WTC11 (cell line): ENCODE measurements at regions not wholly inside any gene's neighbourhood (a gene's known extent, or its start where the extent isn't known, plus 50 kb on each side); places are given as distances from the start of the nearest gene placed in this dataset.

Source experiments
- ATF2 ChIP-seq: sonication (generic); formaldehyde crosslinking; IDR thresholded peaks from 2 replicates; pipeline ENCODE4 v1.8.1; 2022; ENCODE audit warnings: low read depth, missing genetic modification reagents, borderline replicate concordance
- ATF3 ChIP-seq: sonication (generic); formaldehyde crosslinking; conservative IDR thresholded peaks from 2 replicates; pipeline ENCODE4 v1.8.1; 2022; ENCODE audit warnings: mild to moderate bottlenecking, missing genetic modification reagents
- CBFB ChIP-seq: sonication (generic); formaldehyde crosslinking; IDR thresholded peaks from 2 replicates; pipeline ENCODE4 v1.8.1; 2022; ENCODE audit warnings: mild to moderate bottlenecking, low read depth, missing genetic modification reagents
- FOXJ3 ChIP-seq: sonication (generic); formaldehyde crosslinking; IDR thresholded peaks from 2 replicates; pipeline ENCODE4 v1.9.0; 2021; ENCODE audit warnings: missing genetic modification reagents, mild to moderate bottlenecking, borderline replicate concordance
- FOXP1 ChIP-seq: sonication (generic); formaldehyde crosslinking; IDR thresholded peaks from 2 replicates; pipeline ENCODE4 v1.8.0; 2022; ENCODE audit warnings: missing genetic modification reagents, mild to moderate bottlenecking, moderate library complexity, borderline replicate concordance
- GABPB1 ChIP-seq: sonication (generic); formaldehyde crosslinking; IDR thresholded peaks from 2 replicates; pipeline ENCODE4 v1.8.1; 2023; ENCODE audit warnings: mild to moderate bottlenecking, missing genetic modification reagents
- MLX ChIP-seq: sonication (generic); formaldehyde crosslinking; IDR thresholded peaks from 2 replicates; pipeline ENCODE4 v1.8.1; 2023; ENCODE audit warnings: mild to moderate bottlenecking, missing genetic modification reagents, moderate library complexity
- NR2C2 ChIP-seq: sonication (generic); formaldehyde crosslinking; IDR thresholded peaks from 2 replicates; pipeline ENCODE4 v1.8.0; 2022; ENCODE audit warnings: mild to moderate bottlenecking, missing genetic modification reagents
- OVOL2 ChIP-seq: fragments of 250-450 bp; sonication (Bioruptor Pico); IDR thresholded peaks from 2 replicates; pipeline ENCODE4 v1.9.0; 2021; ENCODE audit warnings: mild to moderate bottlenecking, borderline replicate concordance
- ZNF416 ChIP-seq: fragments of 250-450 bp; sonication (Bioruptor Pico); IDR thresholded peaks from 2 replicates; pipeline ENCODE4 v1.9.0; 2021; ENCODE audit warnings: mild to moderate bottlenecking, inconsistent platforms
- TF ChIP-seq, protein P1 (sequence below): fragments of 200-600 bp; IDR thresholded peaks from 2 replicates; pipeline ENCODE4 v1.8.0; 2022; ENCODE audit warnings: antibody characterized with exemption
- TF ChIP-seq, protein P2 (sequence below): sonication (generic); formaldehyde crosslinking; IDR thresholded peaks from 2 replicates; pipeline ENCODE4 v1.8.1; 2023; ENCODE audit warnings: mild to moderate bottlenecking, missing genetic modification reagents, moderate library complexity
- TF ChIP-seq, protein P3 (sequence below): sonication (generic); formaldehyde crosslinking; IDR thresholded peaks from 2 replicates; pipeline ENCODE4 v1.8.1; 2023; ENCODE audit warnings: mild to moderate bottlenecking, missing genetic modification reagents

DNA sequence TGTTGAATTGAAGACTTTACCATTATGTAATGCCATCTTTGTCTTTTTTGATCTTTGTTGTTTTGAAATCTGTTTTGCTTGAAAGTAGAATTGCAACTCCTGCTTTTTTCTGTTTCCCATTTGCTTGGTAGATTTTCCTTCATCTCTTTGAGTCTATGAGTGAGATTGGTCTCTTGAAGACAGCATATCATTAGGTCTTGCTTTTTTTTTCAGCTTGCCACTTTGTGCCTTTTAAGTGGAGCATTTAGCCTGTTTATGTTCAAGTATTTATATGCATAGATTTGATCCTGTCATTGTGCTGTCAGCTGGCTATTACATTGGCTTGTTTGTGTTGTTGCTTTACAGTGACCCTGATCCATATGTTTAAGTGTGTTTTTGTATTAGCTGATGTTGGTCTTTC is 131.8 kb downstream of the ZIC1 start:
- no peak for TF ChIP-seq ATF2
- TF ChIP-seq FOXP1 = no peak
- TF ChIP-seq, protein P1, sequence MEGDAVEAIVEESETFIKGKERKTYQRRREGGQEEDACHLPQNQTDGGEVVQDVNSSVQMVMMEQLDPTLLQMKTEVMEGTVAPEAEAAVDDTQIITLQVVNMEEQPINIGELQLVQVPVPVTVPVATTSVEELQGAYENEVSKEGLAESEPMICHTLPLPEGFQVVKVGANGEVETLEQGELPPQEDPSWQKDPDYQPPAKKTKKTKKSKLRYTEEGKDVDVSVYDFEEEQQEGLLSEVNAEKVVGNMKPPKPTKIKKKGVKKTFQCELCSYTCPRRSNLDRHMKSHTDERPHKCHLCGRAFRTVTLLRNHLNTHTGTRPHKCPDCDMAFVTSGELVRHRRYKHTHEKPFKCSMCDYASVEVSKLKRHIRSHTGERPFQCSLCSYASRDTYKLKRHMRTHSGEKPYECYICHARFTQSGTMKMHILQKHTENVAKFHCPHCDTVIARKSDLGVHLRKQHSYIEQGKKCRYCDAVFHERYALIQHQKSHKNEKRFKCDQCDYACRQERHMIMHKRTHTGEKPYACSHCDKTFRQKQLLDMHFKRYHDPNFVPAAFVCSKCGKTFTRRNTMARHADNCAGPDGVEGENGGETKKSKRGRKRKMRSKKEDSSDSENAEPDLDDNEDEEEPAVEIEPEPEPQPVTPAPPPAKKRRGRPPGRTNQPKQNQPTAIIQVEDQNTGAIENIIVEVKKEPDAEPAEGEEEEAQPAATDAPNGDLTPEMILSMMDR = no peak
- TF ChIP-seq CBFB (CRISPR knock-in tag) = no peak
- TF ChIP-seq, protein P2, sequence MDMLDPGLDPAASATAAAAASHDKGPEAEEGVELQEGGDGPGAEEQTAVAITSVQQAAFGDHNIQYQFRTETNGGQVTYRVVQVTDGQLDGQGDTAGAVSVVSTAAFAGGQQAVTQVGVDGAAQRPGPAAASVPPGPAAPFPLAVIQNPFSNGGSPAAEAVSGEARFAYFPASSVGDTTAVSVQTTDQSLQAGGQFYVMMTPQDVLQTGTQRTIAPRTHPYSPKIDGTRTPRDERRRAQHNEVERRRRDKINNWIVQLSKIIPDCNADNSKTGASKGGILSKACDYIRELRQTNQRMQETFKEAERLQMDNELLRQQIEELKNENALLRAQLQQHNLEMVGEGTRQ (CRISPR knock-in tag) = no peak
- TF ChIP-seq ZNF416 (CRISPR knock-in tag) = no peak
- TF ChIP-seq, protein P3, sequence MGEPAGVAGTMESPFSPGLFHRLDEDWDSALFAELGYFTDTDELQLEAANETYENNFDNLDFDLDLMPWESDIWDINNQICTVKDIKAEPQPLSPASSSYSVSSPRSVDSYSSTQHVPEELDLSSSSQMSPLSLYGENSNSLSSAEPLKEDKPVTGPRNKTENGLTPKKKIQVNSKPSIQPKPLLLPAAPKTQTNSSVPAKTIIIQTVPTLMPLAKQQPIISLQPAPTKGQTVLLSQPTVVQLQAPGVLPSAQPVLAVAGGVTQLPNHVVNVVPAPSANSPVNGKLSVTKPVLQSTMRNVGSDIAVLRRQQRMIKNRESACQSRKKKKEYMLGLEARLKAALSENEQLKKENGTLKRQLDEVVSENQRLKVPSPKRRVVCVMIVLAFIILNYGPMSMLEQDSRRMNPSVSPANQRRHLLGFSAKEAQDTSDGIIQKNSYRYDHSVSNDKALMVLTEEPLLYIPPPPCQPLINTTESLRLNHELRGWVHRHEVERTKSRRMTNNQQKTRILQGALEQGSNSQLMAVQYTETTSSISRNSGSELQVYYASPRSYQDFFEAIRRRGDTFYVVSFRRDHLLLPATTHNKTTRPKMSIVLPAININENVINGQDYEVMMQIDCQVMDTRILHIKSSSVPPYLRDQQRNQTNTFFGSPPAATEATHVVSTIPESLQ = no peak
- no peak for TF ChIP-seq FOXJ3
- no peak for TF ChIP-seq OVOL2 (CRISPR knock-in tag)
- no peak for TF ChIP-seq NR2C2
- TF ChIP-seq ATF3 (CRISPR knock-in tag) = no peak
- TF ChIP-seq GABPB1 (CRISPR knock-in tag) = no peak
- TF ChIP-seq MLX (CRISPR knock-in tag) = no peak
